ENCODE measurements at regions not wholly inside any gene's neighbourhood (a gene's known extent, or its start where the extent isn't known, plus 50 kb on each side); places are given as distances from the start of the nearest gene placed in this dataset.

GRCh38 chr14:105938055-105938863 is 411.9 kb downstream of the TMEM121 start (continued):
- TF ChIP-seq ZNF462 (CRISPR knock-in tag; IDR thresholded peaks at IDR 0.05) (no peak), EZH2 (IDR thresholded peaks at IDR 0.05; ENCODE audit: low read depth, unreplicated experiment) (no peak), STAT1 (IDR thresholded peaks at IDR 0.05; ENCODE audit: unreplicated experiment) (no peak), REST (IDR thresholded peaks at IDR 0.05; ENCODE audit: unreplicated experiment) (no peak), POLR2AphosphoS5 (IDR thresholded peaks at IDR 0.05; ENCODE audit: low read depth) (no peak), ZNF114 (CRISPR knock-in tag; IDR thresholded peaks at IDR 0.05) (no peak), NANOG (IDR thresholded peaks at IDR 0.05; ENCODE audit: borderline replicate concordance) (no peak), ETS1 (IDR thresholded peaks at IDR 0.05) (no peak), JUNB (IDR thresholded peaks at IDR 0.05; ENCODE audit: unreplicated experiment) (no peak), CREB1 (CRISPR knock-in tag; IDR thresholded peaks at IDR 0.05; ENCODE audit: low read depth) (no peak)
